Natural killer cell treated with Interleukin-12 subunit alpha and Interleukin-12 subunit beta and Interleukin-15 and Interleukin-18, amount 100 ng/mL, for 72 hours (primary cell): ENCODE measurements at regions not wholly inside any gene's neighbourhood (a gene's known extent, or its start where the extent isn't known, plus 50 kb on each side); places are given as distances from the start of the nearest gene placed in this dataset.
"Not testable (repeated sequence)": the region's sequence is repeated elsewhere in the genome, so short reads cannot be mapped to it uniquely, and the experiment has no call there.

Experiments used
- ATAC-seq, 2 donors: fragments of 150-1000 bp; cut with Tn5 transposase in 1 of 2; sonication (Bioruptor Pico), chemical (Tn5 transposase) in 1 of 2; 2 replicates each; pipeline ENCODE4 v1.10.0; 2021
- DNase-seq: peaks from one replicate; pipeline ENCODE4 v3.0.0; 2022; ENCODE audit warnings: low spot score
- H3K27ac Mint-ChIP-seq, 2 donors: 1 replicate in 1 of 2; 2 replicates in 1 of 2; pipeline ENCODE4 v1.8.0; 2022; ENCODE audit warnings: mixed read lengths in 2 of 2, mild to moderate bottlenecking in 1 of 2, moderate library complexity in 1 of 2
- H3K27me3 Mint-ChIP-seq, 2 donors: 1 replicate in 1 of 2; 2 replicates in 1 of 2; pipeline ENCODE4 v1.8.0; 2022; ENCODE audit warnings: mixed read lengths in 2 of 2
- H3K36me3 Mint-ChIP-seq: one replicate; pipeline ENCODE4 v1.8.0; 2022; ENCODE audit warnings: mixed read lengths
- H3K4me1 Mint-ChIP-seq, 2 donors: 1 replicate in 1 of 2; 2 replicates in 1 of 2; pipeline ENCODE4 v1.8.0; 2022; ENCODE audit warnings: low read depth in 2 of 2, mixed read lengths in 2 of 2, mild to moderate bottlenecking in 1 of 2
- H3K4me3 Mint-ChIP-seq: one replicate; pipeline ENCODE4 v1.8.0; 2022; ENCODE audit warnings: mixed read lengths
- H3K9me3 Mint-ChIP-seq: 2 replicates; pipeline ENCODE4 v1.8.0; 2022; ENCODE audit warnings: mixed read lengths

GRCh38 chr1:120966018-120966417 is 76.4 kb downstream of the PPIAL4A start:
- not testable (repeated sequence) for H3K9me3 Mint-ChIP-seq, H3K4me1 Mint-ChIP-seq, H3K36me3 Mint-ChIP-seq

GRCh38 chr1:120972863-120973262 is 83.3 kb downstream of the PPIAL4A start:
- DNase-seq: not testable (repeated sequence)

More at GRCh38 chr1:120966018-120966417, 76.4 kb downstream of the PPIAL4A start:
- not testable (repeated sequence) for H3K4me3 Mint-ChIP-seq, H3K27me3 Mint-ChIP-seq, H3K27ac Mint-ChIP-seq, DNase-seq, ATAC-seq

GRCh38 chr1:120973836-120974235 is 84.3 kb downstream of the PPIAL4A start:
- H3K9me3 Mint-ChIP-seq, DNase-seq, H3K36me3 Mint-ChIP-seq, ATAC-seq, H3K27ac Mint-ChIP-seq, H3K4me3 Mint-ChIP-seq, H3K27me3 Mint-ChIP-seq, H3K4me1 Mint-ChIP-seq: not testable (repeated sequence)

More at GRCh38 chr1:120972863-120973262, 83.3 kb downstream of the PPIAL4A start:
- not testable (repeated sequence) for ATAC-seq, H3K27me3 Mint-ChIP-seq, H3K4me1 Mint-ChIP-seq, H3K4me3 Mint-ChIP-seq, H3K27ac Mint-ChIP-seq, H3K36me3 Mint-ChIP-seq, H3K9me3 Mint-ChIP-seq

GRCh38 chr1:120977279-120977678 is 87.7 kb downstream of the PPIAL4A start:
- not testable (repeated sequence) for H3K4me3 Mint-ChIP-seq, DNase-seq, ATAC-seq, H3K9me3 Mint-ChIP-seq, H3K27ac Mint-ChIP-seq, H3K4me1 Mint-ChIP-seq, H3K27me3 Mint-ChIP-seq, H3K36me3 Mint-ChIP-seq

- not testable (repeated sequence) for ATAC-seq, H3K4me1 Mint-ChIP-seq, H3K9me3 Mint-ChIP-seq, H3K27me3 Mint-ChIP-seq, DNase-seq, H3K4me3 Mint-ChIP-seq, H3K36me3 Mint-ChIP-seq, H3K27ac Mint-ChIP-seq
These were observed 92.0 kb downstream of the PPIAL4A start for GRCh38 chr1:120981489-120982094.

GRCh38 chr1:120994614-120995013 is 105.0 kb downstream of the PPIAL4A start:
- not testable (repeated sequence) for H3K9me3 Mint-ChIP-seq, DNase-seq, H3K36me3 Mint-ChIP-seq, H3K4me1 Mint-ChIP-seq, H3K27ac Mint-ChIP-seq, H3K4me3 Mint-ChIP-seq, H3K27me3 Mint-ChIP-seq
- peak in 1 of 2 donors; percentile 32 for ATAC-seq

- not testable (repeated sequence) for DNase-seq, H3K36me3 Mint-ChIP-seq, H3K9me3 Mint-ChIP-seq, H3K4me3 Mint-ChIP-seq, H3K4me1 Mint-ChIP-seq, H3K27me3 Mint-ChIP-seq, H3K27ac Mint-ChIP-seq
- ATAC-seq: peak; percentile 77 to 85
These were observed 105.5 kb downstream of the PPIAL4A start for GRCh38 chr1:120995025-120995424.

- not testable (repeated sequence) for H3K4me3 Mint-ChIP-seq, H3K9me3 Mint-ChIP-seq, H3K27me3 Mint-ChIP-seq, H3K4me1 Mint-ChIP-seq, H3K27ac Mint-ChIP-seq, H3K36me3 Mint-ChIP-seq, DNase-seq
- ATAC-seq: peak; percentile 59 to 70
These were observed 111.6 kb downstream of the PPIAL4A start for GRCh38 chr1:121001090-121001726.

- H3K36me3 Mint-ChIP-seq, H3K27me3 Mint-ChIP-seq, H3K4me1 Mint-ChIP-seq, H3K9me3 Mint-ChIP-seq, H3K27ac Mint-ChIP-seq, DNase-seq, H3K4me3 Mint-ChIP-seq, ATAC-seq: not testable (repeated sequence)
These were observed 113.7 kb downstream of the PPIAL4A start for GRCh38 chr1:121003230-121003629.

- H3K36me3 Mint-ChIP-seq, H3K27ac Mint-ChIP-seq, H3K9me3 Mint-ChIP-seq, ATAC-seq, H3K4me3 Mint-ChIP-seq, DNase-seq: not testable (repeated sequence)
- H3K27me3 Mint-ChIP-seq: peaks cover 8 to 13% of the 10 kb centered on the region in 2 donors
- peaks cover 13 to 14% of the 10 kb centered on the region in 2 donors for H3K4me1 Mint-ChIP-seq
These were observed 117.3 kb downstream of the PPIAL4A start for GRCh38 chr1:121006826-121007225.

GRCh38 chr1:121007755-121008154 is 118.2 kb downstream of the PPIAL4A start:
- H3K27ac Mint-ChIP-seq, H3K9me3 Mint-ChIP-seq, H3K36me3 Mint-ChIP-seq, ATAC-seq, DNase-seq: not testable (repeated sequence)
- Mint-ChIP-seq H3K4me3 (peak overlapping the region; percentile 48), H3K4me1 (peaks cover 13 to 14% of the 10 kb centered on the region in 2 donors), H3K27me3 (peaks cover 8 to 13% of the 10 kb centered on the region in 2 donors)

- H3K27ac Mint-ChIP-seq: not testable (repeated sequence)
These were observed 119.1 kb downstream of the PPIAL4A start for GRCh38 chr1:121008512-121009215.

GRCh38 chr1:121009216-121010057 is 119.9 kb downstream of the PPIAL4A start:
- DNase-seq, H3K27ac Mint-ChIP-seq, H3K36me3 Mint-ChIP-seq, H3K9me3 Mint-ChIP-seq: not testable (repeated sequence)
- H3K27me3 Mint-ChIP-seq: peaks cover 8 to 13% of the 10 kb centered on the region in 2 donors
- ATAC-seq: peak; percentile 48 to 53
- H3K4me1 Mint-ChIP-seq: peaks cover 13 to 14% of the 10 kb centered on the region in 2 donors
- peak overlapping the region; percentile 61 for H3K4me3 Mint-ChIP-seq

More at GRCh38 chr1:121008512-121009215, 119.1 kb downstream of the PPIAL4A start:
- H3K4me3 Mint-ChIP-seq: peak overlapping the region; percentile 61
- peaks cover 8 to 13% of the 10 kb centered on the region in 2 donors for H3K27me3 Mint-ChIP-seq
- DNase-seq, H3K9me3 Mint-ChIP-seq, ATAC-seq, H3K36me3 Mint-ChIP-seq: not testable (repeated sequence)
- peaks cover 13 to 14% of the 10 kb centered on the region in 2 donors for H3K4me1 Mint-ChIP-seq
